HAP-1 (cell line): ENCODE measurements at regions not wholly inside any gene's neighbourhood (a gene's known extent, or its start where the extent isn't known, plus 50 kb on each side); places are given as distances from the start of the nearest gene placed in this dataset.

Experiments used
- DNase-seq, 2 experiments: peaks; one replicate each; pipeline ENCODE4 v3.0.0-alpha.2; 2016 to 2020; ENCODE audit warnings: low spot score in 2 of 2
- H3K27me3 ChIP-seq: fragments of 250-450 bp; sonication (Bioruptor Pico); 2 replicates; pipeline ENCODE4 v1.5.1; 2020; ENCODE audit warnings: low read depth, mild to moderate bottlenecking, moderate library complexity
- H3K36me3 ChIP-seq: fragments of 250-450 bp; sonication (Bioruptor Pico); replicated peaks from 2 replicates; pipeline ENCODE4 v1.5.1; 2020; ENCODE audit warnings: mild to moderate bottlenecking
- H3K4me1 ChIP-seq: fragments of 250-450 bp; sonication (Bioruptor Pico); 2 replicates; pipeline ENCODE4 v1.5.1; 2020; ENCODE audit warnings: mild to moderate bottlenecking
- H3K4me3 ChIP-seq: fragments of 250-450 bp; sonication (Bioruptor Pico); 2 replicates; pipeline ENCODE4 v1.5.1; 2020; ENCODE audit warnings: mild to moderate bottlenecking, moderate library complexity
- H3K9me3 ChIP-seq: fragments of 250-450 bp; sonication (Bioruptor Pico); 2 replicates; pipeline ENCODE4 v1.5.1; 2020; ENCODE audit warnings: mild to moderate bottlenecking, moderate library complexity
- in situ Hi-C: fragments of 300-500 bp; cut with MboI; formaldehyde crosslinking; loops from 3 replicates; pipeline ENCODE4 v1.14.3; 2020; ENCODE audit warnings: low sequenced_read_pairs, inconsistent platforms, mixed read lengths

DNA sequence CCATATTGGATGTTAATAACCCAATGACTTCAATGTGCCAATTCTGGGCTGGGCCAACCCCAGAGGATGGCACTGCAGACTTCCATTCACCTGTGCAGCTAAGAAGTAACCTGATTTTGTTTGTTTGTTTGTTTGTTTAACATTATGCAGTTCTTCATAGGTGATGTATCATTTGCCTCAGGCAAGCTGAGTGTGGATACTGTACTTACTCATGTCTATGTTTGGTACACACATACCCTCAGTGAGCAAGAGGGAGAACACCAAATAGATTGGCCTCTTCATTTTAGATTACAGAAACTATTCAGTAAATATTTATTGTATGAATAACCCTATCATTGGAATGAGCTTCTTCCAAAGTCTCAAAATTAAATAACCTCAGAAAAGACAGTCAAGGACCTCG lies 180.2 kb upstream of the SMC2 start:
- no peak overlapping the region for H3K4me3 ChIP-seq
- DNase-seq: no peak
- H3K9me3 ChIP-seq: no peaks in the 10 kb centered on the region
- no peaks in the 10 kb centered on the region for H3K4me1 ChIP-seq
- in situ Hi-C loops: no loop called here
- no peaks in the 10 kb centered on the region for H3K27me3 ChIP-seq
- no peaks in the 10 kb centered on the region for H3K36me3 ChIP-seq

DNA sequence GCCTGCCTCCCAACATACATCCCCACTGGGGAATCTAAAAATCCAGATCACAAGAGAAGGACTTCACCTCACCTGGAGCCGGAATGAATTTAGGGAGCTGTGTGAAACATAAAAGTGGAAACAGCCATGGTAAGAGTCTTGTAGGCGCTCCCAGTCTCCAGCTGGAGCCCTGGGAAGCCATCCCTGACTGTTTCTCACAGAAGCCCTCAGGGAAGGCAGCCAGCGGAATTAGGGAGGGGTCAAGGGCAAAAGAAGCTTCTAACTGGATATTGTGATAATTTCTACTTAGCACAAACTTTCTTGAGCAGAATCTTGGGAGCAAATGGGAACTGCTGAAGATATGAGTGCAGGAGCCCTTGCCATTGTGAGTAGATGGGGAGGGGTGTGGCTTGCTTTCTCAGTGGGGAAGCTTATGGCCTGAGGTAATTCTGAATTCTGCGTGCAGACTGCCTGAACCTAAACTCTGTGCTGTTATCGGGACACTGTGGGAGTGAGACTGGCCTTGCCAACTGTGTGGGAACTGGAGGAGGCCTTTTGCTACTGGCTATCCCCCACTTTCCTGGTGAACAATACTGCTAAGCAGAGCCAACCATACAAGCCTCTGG lies 174.4 kb upstream of the SMC2 start:
- no peak overlapping the region for H3K4me3 ChIP-seq
- H3K27me3 ChIP-seq: no peaks in the 10 kb centered on the region
- H3K9me3 ChIP-seq: no peaks in the 10 kb centered on the region
- no peaks in the 10 kb centered on the region for H3K4me1 ChIP-seq
- H3K36me3 ChIP-seq: no peaks in the 10 kb centered on the region
- DNase-seq: no peak
- in situ Hi-C loops: no loop called here

DNA sequence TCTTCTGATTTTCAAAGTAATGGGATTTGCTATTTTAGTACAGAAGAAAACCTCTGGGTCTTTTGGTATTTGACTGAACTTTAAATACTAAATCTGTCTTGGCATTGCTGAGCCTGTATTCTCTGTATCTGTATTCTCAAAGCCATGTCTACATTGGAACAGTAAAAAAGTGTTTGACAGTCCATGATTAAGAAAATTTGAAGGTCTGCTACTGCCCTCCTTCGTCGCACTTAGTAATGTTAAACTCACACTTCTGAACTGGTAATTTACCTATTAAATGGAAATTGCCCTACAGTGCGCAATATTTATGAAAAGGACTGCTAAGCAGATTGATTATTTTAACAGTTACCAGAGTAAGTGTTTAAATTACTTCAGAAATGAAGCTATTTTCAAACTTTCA lies 165.7 kb upstream of the SMC2 start:
- DNase-seq: no peak
- Histone ChIP-seq H3K4me3 (no peak overlapping the region), H3K4me1 (no peaks in the 10 kb centered on the region), H3K36me3 (no peaks in the 10 kb centered on the region), H3K27me3 (no peaks in the 10 kb centered on the region), H3K9me3 (no peaks in the 10 kb centered on the region)
- in situ Hi-C loops: no loop called here

GRCh38 chr9:103941104-103941503 lies 153.0 kb upstream of the SMC2 start:
- Histone ChIP-seq H3K9me3 (no peaks in the 10 kb centered on the region), H3K27me3 (no peaks in the 10 kb centered on the region), H3K36me3 (no peaks in the 10 kb centered on the region), H3K4me1 (no peaks in the 10 kb centered on the region), H3K4me3 (no peak overlapping the region)
- DNase-seq: no peak
- in situ Hi-C loops: no loop called here

- H3K4me3 ChIP-seq: no peak overlapping the region
- H3K36me3 ChIP-seq: no peaks in the 10 kb centered on the region
- no peaks in the 10 kb centered on the region for H3K9me3 ChIP-seq
- H3K4me1 ChIP-seq: no peaks in the 10 kb centered on the region
- H3K27me3 ChIP-seq: no peaks in the 10 kb centered on the region
- DNase-seq: no peak
- in situ Hi-C loops: no loop called here
Observed at GRCh38 chr9:103942200-103942599, 151.9 kb upstream of the SMC2 start.

- Histone ChIP-seq H3K27me3 (no peaks in the 10 kb centered on the region), H3K36me3 (no peaks in the 10 kb centered on the region), H3K4me3 (no peak overlapping the region), H3K9me3 (no peaks in the 10 kb centered on the region), H3K4me1 (no peaks in the 10 kb centered on the region)
- in situ Hi-C loops: no loop called here
- DNase-seq: no peak
Observed at GRCh38 chr9:103942651-103943050, 151.5 kb upstream of the SMC2 start.

DNA sequence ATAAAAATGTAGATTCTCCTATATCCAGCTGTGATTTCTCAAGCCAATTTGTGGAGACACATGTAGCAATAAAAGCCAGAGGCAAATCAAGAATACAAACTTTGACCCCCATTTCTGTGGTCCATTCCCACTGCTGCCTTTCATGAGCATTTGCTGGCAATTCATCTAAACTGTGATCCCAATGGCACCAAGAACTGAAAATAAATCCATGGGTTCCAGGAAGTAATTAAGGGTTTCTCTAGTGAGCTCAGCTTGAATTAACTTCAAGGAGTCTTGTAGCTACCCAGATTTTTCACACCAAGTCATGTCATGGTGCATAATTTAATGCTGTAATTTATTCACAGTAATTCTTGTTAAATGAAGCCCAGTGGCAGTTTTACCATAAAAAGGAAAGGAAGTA lies 145.0 kb upstream of the SMC2 start:
- no peak overlapping the region for H3K4me3 ChIP-seq
- in situ Hi-C loops: no loop called here
- H3K4me1 ChIP-seq: no peaks in the 10 kb centered on the region
- H3K9me3 ChIP-seq: no peaks in the 10 kb centered on the region
- no peaks in the 10 kb centered on the region for H3K27me3 ChIP-seq
- H3K36me3 ChIP-seq: no peaks in the 10 kb centered on the region
- DNase-seq: no peak

- DNase-seq: no peak
- Histone ChIP-seq H3K27me3 (no peaks in the 10 kb centered on the region), H3K4me1 (no peaks in the 10 kb centered on the region), H3K9me3 (0 out of 2 replicates have a peak, but pooled peaks cover 3% of the 10 kb centered on the region), H3K36me3 (no peaks in the 10 kb centered on the region), H3K4me3 (no peak overlapping the region)
- in situ Hi-C loops: no loop called here
Observed at GRCh38 chr9:103977163-103977562, 116.9 kb upstream of the SMC2 start.

GRCh38 chr9:103978396-103978795 lies 115.7 kb upstream of the SMC2 start:
- H3K36me3 ChIP-seq: no peaks in the 10 kb centered on the region
- no peaks in the 10 kb centered on the region for H3K9me3 ChIP-seq
- H3K27me3 ChIP-seq: no peaks in the 10 kb centered on the region
- DNase-seq: no peak
- no peak overlapping the region for H3K4me3 ChIP-seq
- in situ Hi-C loops: no loop called here
- no peaks in the 10 kb centered on the region for H3K4me1 ChIP-seq

DNA sequence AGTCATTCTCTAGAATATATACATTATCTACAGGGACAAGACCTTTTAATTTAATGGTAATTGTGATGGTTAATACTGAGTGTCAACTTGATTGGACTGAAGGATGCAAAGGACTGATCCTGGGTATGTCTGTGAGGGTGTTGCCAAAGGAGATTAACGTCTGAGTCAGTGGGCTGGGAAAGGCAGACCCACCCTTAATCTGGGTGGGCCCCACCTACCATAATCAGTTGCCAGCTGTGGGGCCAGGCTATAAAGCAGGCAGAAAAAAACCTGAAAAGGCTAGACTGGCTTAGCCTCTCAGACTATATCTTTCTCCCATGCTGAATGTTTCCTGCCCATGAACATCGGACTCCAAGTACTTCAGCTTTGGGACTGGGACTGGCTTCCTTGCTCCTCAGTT lies 112.2 kb upstream of the SMC2 start:
- in situ Hi-C loops: no loop called here
- H3K4me1 ChIP-seq: no peaks in the 10 kb centered on the region
- H3K27me3 ChIP-seq: no peaks in the 10 kb centered on the region
- DNase-seq: no peak
- H3K36me3 ChIP-seq: no peaks in the 10 kb centered on the region
- no peaks in the 10 kb centered on the region for H3K9me3 ChIP-seq
- H3K4me3 ChIP-seq: no peak overlapping the region

DNA sequence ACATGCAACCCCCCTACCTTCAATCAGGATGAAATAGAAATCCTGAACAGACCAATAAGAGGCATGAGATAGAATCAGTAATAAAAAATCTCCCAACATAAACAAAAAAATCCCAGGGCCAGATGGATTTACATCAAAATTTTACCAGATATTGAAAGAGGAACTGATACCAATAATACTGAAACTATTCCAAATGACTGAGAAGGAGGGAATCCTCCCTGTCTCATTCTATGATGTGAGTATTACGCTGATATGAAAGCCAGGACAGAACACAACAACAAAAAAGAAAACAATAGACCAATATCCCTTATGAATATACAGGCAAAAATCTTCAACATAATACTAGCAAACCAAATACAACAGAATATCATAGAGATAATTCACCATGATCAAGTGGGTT lies 109.0 kb upstream of the SMC2 start:
- Histone ChIP-seq H3K4me1 (no peaks in the 10 kb centered on the region), H3K36me3 (no peaks in the 10 kb centered on the region), H3K4me3 (no peak overlapping the region), H3K9me3 (no peaks in the 10 kb centered on the region), H3K27me3 (no peaks in the 10 kb centered on the region)
- no peak for DNase-seq
- in situ Hi-C loops: no loop called here

- H3K36me3 ChIP-seq: no peaks in the 10 kb centered on the region
- in situ Hi-C loops: no loop called here
Observed at GRCh38 chr9:103988821-103989220, 105.3 kb upstream of the SMC2 start.

GRCh38 chr9:103990311-103990710 lies 103.8 kb upstream of the SMC2 start:
- DNase-seq: no peak
- in situ Hi-C loops: no loop called here
- Histone ChIP-seq H3K36me3 (no peaks in the 10 kb centered on the region), H3K4me1 (peaks cover 6% of the 10 kb centered on the region; the same call in 1 of the 2 replicates), H3K27me3 (no peaks in the 10 kb centered on the region), H3K4me3 (no peak overlapping the region), H3K9me3 (no peaks in the 10 kb centered on the region)

More at GRCh38 chr9:103988821-103989220, 105.3 kb upstream of the SMC2 start:
- Histone ChIP-seq H3K4me1 (peaks cover 6% of the 10 kb centered on the region; the same call in 1 of the 2 replicates), H3K27me3 (no peaks in the 10 kb centered on the region), H3K9me3 (no peaks in the 10 kb centered on the region), H3K4me3 (no peak overlapping the region)
- DNase-seq: no peak

DNA sequence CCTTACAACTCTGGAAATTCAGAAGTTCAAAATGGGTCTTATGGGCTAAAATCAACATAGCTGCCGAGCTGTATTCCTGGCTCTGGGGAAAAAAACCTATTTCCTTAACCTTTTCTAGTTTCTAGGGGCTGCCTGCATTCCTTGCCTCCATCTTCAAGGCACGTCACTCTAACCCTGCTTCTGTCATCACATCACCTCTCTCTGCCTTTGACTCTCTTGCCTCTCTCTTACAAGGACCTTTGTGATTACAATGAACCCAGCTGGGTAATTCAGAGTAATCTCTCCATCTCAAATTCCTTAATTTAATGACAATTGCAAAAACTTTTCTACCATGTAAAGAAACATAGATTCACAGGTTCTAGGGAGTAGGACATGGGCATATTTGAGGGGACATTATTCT lies 103.1 kb upstream of the SMC2 start:
- H3K27me3 ChIP-seq: no peaks in the 10 kb centered on the region
- H3K9me3 ChIP-seq: no peaks in the 10 kb centered on the region
- no peaks in the 10 kb centered on the region for H3K36me3 ChIP-seq
- peak; percentile 54 to 67 for DNase-seq
- H3K4me3 ChIP-seq: no peak overlapping the region
- in situ Hi-C loops: no loop called here
- peaks cover 6% of the 10 kb centered on the region; the same call in 1 of the 2 replicates for H3K4me1 ChIP-seq

- Histone ChIP-seq H3K4me1 (peaks cover 6% of the 10 kb centered on the region; the same call in 1 of the 2 replicates), H3K4me3 (no peak overlapping the region), H3K9me3 (no peaks in the 10 kb centered on the region), H3K27me3 (no peaks in the 10 kb centered on the region), H3K36me3 (no peaks in the 10 kb centered on the region)
- in situ Hi-C loops: no loop called here
- DNase-seq: peak in 1 of 2 experiments; percentile 4
Observed at GRCh38 chr9:103991698-103992097, 102.4 kb upstream of the SMC2 start.
